H9 (cell line): ENCODE measurements at regions not wholly inside any gene's neighbourhood (a gene's known extent, or its start where the extent isn't known, plus 50 kb on each side); places are given as distances from the start of the nearest gene placed in this dataset.

Source experiments
- DNase-seq: peaks from one replicate; pipeline ENCODE4 v3.0.0-alpha.2; 2017
- H2AFZ ChIP-seq: one replicate; pipeline ENCODE4 v1.6.1; 2013; ENCODE audit warnings: mild to moderate bottlenecking, low read length, control low read depth, moderate library complexity
- H2AK5ac ChIP-seq: 2 replicates; pipeline ENCODE4 v1.6.1; 2013; ENCODE audit warnings: low read length, control low read depth, mixed read lengths; ENCODE audit not compliant: insufficient read length
- H2BK120ac ChIP-seq: one replicate; pipeline ENCODE4 v1.6.1; 2013; ENCODE audit warnings: low read depth, mild to moderate bottlenecking, low read length, control low read depth, inconsistent platforms; ENCODE audit not compliant: poor library complexity, severe bottlenecking
- H2BK12ac ChIP-seq: 2 replicates; pipeline ENCODE4 v1.6.1; 2013; ENCODE audit warnings: low read length, control low read depth, mixed read lengths, low read depth; ENCODE audit not compliant: insufficient read length
- H2BK15ac ChIP-seq: 2 replicates; pipeline ENCODE4 v1.6.1; 2013; ENCODE audit warnings: low read depth, low read length, control low read depth
- H2BK20ac ChIP-seq: one replicate; pipeline ENCODE4 v1.6.1; 2013; ENCODE audit warnings: low read depth, mild to moderate bottlenecking, low read length, control low read depth, inconsistent platforms; ENCODE audit not compliant: poor library complexity, severe bottlenecking
- H2BK5ac ChIP-seq: 2 replicates; pipeline ENCODE4 v1.6.1; 2013; ENCODE audit warnings: low read length, control low read depth, mixed read lengths; ENCODE audit not compliant: insufficient read length
- H3K14ac ChIP-seq: 2 replicates; pipeline ENCODE4 v1.6.1; 2013; ENCODE audit warnings: low read length, control low read depth; ENCODE audit not compliant: insufficient read depth
- H3K18ac ChIP-seq: 2 replicates; pipeline ENCODE4 v1.6.1; 2013; ENCODE audit warnings: low read depth, mild to moderate bottlenecking, mixed read lengths, low read length, control low read depth; ENCODE audit not compliant: insufficient read length
- H3K23ac ChIP-seq: 2 replicates; pipeline ENCODE4 v1.6.1; 2013; ENCODE audit warnings: low read length, control low read depth, mixed read lengths, low read depth; ENCODE audit not compliant: insufficient read length
- H3K23me2 ChIP-seq: 2 replicates; pipeline ENCODE4 v1.6.1; 2013; ENCODE audit warnings: low read depth, mild to moderate bottlenecking, mixed read lengths, low read length, control low read depth; ENCODE audit not compliant: insufficient read length, poor library complexity, severe bottlenecking
- H3K27ac ChIP-seq: 2 replicates; pipeline ENCODE4 v1.5.1; 2013; ENCODE audit warnings: low read length, control low read depth, mixed read lengths, low read depth; ENCODE audit not compliant: insufficient read length
- H3K27me3 ChIP-seq: 2 replicates; pipeline ENCODE4 v1.6.1; 2013; ENCODE audit warnings: low read length, control low read depth, inconsistent platforms; ENCODE audit not compliant: insufficient read depth
- H3K4ac ChIP-seq: 2 replicates; pipeline ENCODE4 v1.6.1; 2013; ENCODE audit warnings: low read depth, mild to moderate bottlenecking, control low read depth, inconsistent platforms, low read length, moderate library complexity
- H3K4me1 ChIP-seq: 2 replicates; pipeline ENCODE4 v1.6.1; 2013; ENCODE audit warnings: low read length, control low read depth, inconsistent platforms; ENCODE audit not compliant: insufficient read depth
- H3K4me2 ChIP-seq: 2 replicates; pipeline ENCODE4 v1.6.1; 2013; ENCODE audit warnings: low read length, control low read depth, mixed read lengths; ENCODE audit not compliant: insufficient read length, insufficient read depth
- H3K56ac ChIP-seq: 2 replicates; pipeline ENCODE4 v1.6.1; 2013; ENCODE audit warnings: low read depth, mild to moderate bottlenecking, mixed read lengths, low read length, control low read depth; ENCODE audit not compliant: insufficient read length
- H3K79me1 ChIP-seq: 2 replicates; pipeline ENCODE4 v1.6.1; 2013; ENCODE audit warnings: low read depth, mild to moderate bottlenecking, moderate library complexity, low read length, control low read depth, inconsistent platforms; ENCODE audit not compliant: insufficient read depth, poor library complexity, severe bottlenecking
- H3K79me2 ChIP-seq: 2 replicates; pipeline ENCODE4 v1.6.1; 2013; ENCODE audit warnings: low read length, control low read depth, inconsistent platforms; ENCODE audit not compliant: insufficient read depth
- H3K9ac ChIP-seq: 2 replicates; pipeline ENCODE4 v1.6.1; 2013; ENCODE audit warnings: low read length, control low read depth, mixed read lengths; ENCODE audit not compliant: insufficient read length; ENCODE audit errors: extremely low read depth
- H3K9me3 ChIP-seq: one replicate; pipeline ENCODE4 v1.6.1; 2013; ENCODE audit warnings: low read depth, low read length, inconsistent platforms; ENCODE audit not compliant: control insufficient read depth
- H3T11ph ChIP-seq: one replicate; pipeline ENCODE4 v1.6.1; 2013; ENCODE audit warnings: mild to moderate bottlenecking, low read length, control low read depth, inconsistent platforms
- H4K20me1 ChIP-seq: one replicate; pipeline ENCODE4 v1.6.1; 2013; ENCODE audit not compliant: control insufficient read depth, insufficient read length, insufficient read depth
- H4K5ac ChIP-seq: 2 replicates; pipeline ENCODE4 v1.6.1; 2013; ENCODE audit warnings: low read depth, mild to moderate bottlenecking, mixed read lengths, low read length, control low read depth; ENCODE audit not compliant: insufficient read length
- H4K8ac ChIP-seq: replicated peaks from 2 replicates; pipeline ENCODE4 v1.6.1; 2013; ENCODE audit warnings: low read length, control low read depth, mixed read lengths, low read depth; ENCODE audit not compliant: insufficient read length
- H4K91ac ChIP-seq: 2 replicates; pipeline ENCODE4 v1.6.1; 2013; ENCODE audit warnings: low read depth, mild to moderate bottlenecking, moderate library complexity, mixed read lengths, low read length, control low read depth; ENCODE audit not compliant: insufficient read length
- H3K27ac Mint-ChIP-seq, 3 experiments: 2 replicates in 2 of 3; 3 replicates in 1 of 3; pipeline ENCODE4 v1.8.0; 2020 to 2021; ENCODE audit warnings: mixed read lengths in 3 of 3, mild to moderate bottlenecking in 1 of 3, moderate library complexity in 1 of 3
- H3K27me3 Mint-ChIP-seq: 2 replicates; pipeline ENCODE4 v1.8.0; 2021; ENCODE audit warnings: low read depth, mild to moderate bottlenecking, moderate library complexity, mixed read lengths
- H3K36me3 Mint-ChIP-seq, 3 experiments: 2 replicates in 2 of 3; 3 replicates in 1 of 3; pipeline ENCODE4 v1.8.0; 2020 to 2021; ENCODE audit warnings: low read depth in 3 of 3, mixed read lengths in 3 of 3; ENCODE audit not compliant: insufficient read depth in 1 of 3
- H3K4me1 Mint-ChIP-seq, 2 experiments: 2 replicates each; pipeline ENCODE4 v1.8.0; 2020; ENCODE audit warnings: mixed read lengths in 2 of 2
- H3K4me3 Mint-ChIP-seq, 2 experiments: 2 replicates in 1 of 2; 3 replicates in 1 of 2; pipeline ENCODE4 v1.8.0; 2020 to 2021; ENCODE audit warnings: mild to moderate bottlenecking in 2 of 2, mixed read lengths in 2 of 2, moderate library complexity in 1 of 2
- H3K9me3 Mint-ChIP-seq, 2 experiments: 2 replicates in 1 of 2; 3 replicates in 1 of 2; pipeline ENCODE4 v1.8.0; 2020; ENCODE audit warnings: mild to moderate bottlenecking in 2 of 2, mixed read lengths in 2 of 2, moderate library complexity in 1 of 2
- TF ChIP-seq, protein P1 (sequence below): fragments of 200-600 bp; sonication (generic); conservative IDR thresholded peaks from 3 replicates; pipeline ENCODE4 v1.8.0; 2021; ENCODE audit warnings: antibody characterized with exemption, mild to moderate bottlenecking

DNA sequence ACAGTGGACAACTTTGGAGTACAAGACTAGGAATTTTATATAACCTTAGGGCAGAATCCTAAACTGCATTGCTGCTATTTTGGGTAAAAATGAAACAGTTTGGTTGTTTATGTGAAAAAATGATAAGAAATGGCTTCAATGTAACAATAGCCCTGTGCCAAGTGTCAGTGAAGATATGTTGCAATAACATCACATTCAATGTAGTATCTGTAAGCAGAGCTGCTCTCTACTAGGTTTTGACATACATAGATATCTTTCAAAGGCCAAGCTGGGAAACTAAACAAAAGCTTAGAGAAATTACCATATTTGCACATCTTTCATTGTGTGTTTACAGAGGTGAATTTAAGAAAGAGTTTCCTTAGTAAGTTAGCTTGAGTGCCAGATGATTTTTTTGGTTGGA, 135.0 kb upstream of the DOK6 start:
- no peak overlapping the region for H3T11ph ChIP-seq
- DNase-seq = no peak

More for the DNA sequence above, 135.0 kb upstream of the DOK6 start:
- peaks cover 4 to 18% (median 7%) of the 10 kb centered on the region in 3 experiments for H3K36me3 Mint-ChIP-seq
- H3K9me3 ChIP-seq = peaks cover 7% of the 10 kb centered on the region
- H3K14ac ChIP-seq = no peak overlapping the region
- H2BK15ac ChIP-seq = no peak overlapping the region
- H3K4me2 ChIP-seq = no peak overlapping the region
- TF ChIP-seq, protein P1, sequence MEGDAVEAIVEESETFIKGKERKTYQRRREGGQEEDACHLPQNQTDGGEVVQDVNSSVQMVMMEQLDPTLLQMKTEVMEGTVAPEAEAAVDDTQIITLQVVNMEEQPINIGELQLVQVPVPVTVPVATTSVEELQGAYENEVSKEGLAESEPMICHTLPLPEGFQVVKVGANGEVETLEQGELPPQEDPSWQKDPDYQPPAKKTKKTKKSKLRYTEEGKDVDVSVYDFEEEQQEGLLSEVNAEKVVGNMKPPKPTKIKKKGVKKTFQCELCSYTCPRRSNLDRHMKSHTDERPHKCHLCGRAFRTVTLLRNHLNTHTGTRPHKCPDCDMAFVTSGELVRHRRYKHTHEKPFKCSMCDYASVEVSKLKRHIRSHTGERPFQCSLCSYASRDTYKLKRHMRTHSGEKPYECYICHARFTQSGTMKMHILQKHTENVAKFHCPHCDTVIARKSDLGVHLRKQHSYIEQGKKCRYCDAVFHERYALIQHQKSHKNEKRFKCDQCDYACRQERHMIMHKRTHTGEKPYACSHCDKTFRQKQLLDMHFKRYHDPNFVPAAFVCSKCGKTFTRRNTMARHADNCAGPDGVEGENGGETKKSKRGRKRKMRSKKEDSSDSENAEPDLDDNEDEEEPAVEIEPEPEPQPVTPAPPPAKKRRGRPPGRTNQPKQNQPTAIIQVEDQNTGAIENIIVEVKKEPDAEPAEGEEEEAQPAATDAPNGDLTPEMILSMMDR = no peak
- H3K79me1 ChIP-seq = no peaks in the 10 kb centered on the region
- H3K18ac ChIP-seq = no peak overlapping the region
- H2BK5ac ChIP-seq = no peak overlapping the region
- no peak overlapping the region for H2BK120ac ChIP-seq
- H3K79me2 ChIP-seq = no peaks in the 10 kb centered on the region
- no peaks in the 10 kb centered on the region for H3K4me1 ChIP-seq
- peaks cover 0 to 2% of the 10 kb centered on the region in 2 experiments; a peak in 1 of 4 replicates for H3K4me1 Mint-ChIP-seq
- no peak overlapping the region for H2AK5ac ChIP-seq
- no peak overlapping the region for H2AFZ ChIP-seq
- H2BK12ac ChIP-seq = no peak overlapping the region
- H4K20me1 ChIP-seq = no peaks in the 10 kb centered on the region
- no peak overlapping the region for H4K91ac ChIP-seq
- H3K23ac ChIP-seq = no peak overlapping the region
- H2BK20ac ChIP-seq = no peak overlapping the region
- no peak overlapping the region for H3K27ac Mint-ChIP-seq
- H3K27ac ChIP-seq = no peak overlapping the region
- no peak overlapping the region for H3K4me3 Mint-ChIP-seq
- H3K27me3 ChIP-seq = no peaks in the 10 kb centered on the region
- no peaks in the 10 kb centered on the region for H3K23me2 ChIP-seq
- H3K56ac ChIP-seq = no peak overlapping the region
- no peak overlapping the region for H3K9ac ChIP-seq
- H3K27me3 Mint-ChIP-seq = no peaks in the 10 kb centered on the region
- H4K8ac ChIP-seq = no peak overlapping the region
- H3K9me3 Mint-ChIP-seq = peaks cover 25% of the 10 kb centered on the region in 2 experiments
- H4K5ac ChIP-seq = no peak overlapping the region
- H3K4ac ChIP-seq = no peak overlapping the region
